ENCODE measurements at regions not wholly inside any gene's neighbourhood (a gene's known extent, or its start where the extent isn't known, plus 50 kb on each side); places are given as distances from the start of the nearest gene placed in this dataset.

GRCh38 chr6:22432060-22432459, 135.2 kb upstream of the PRL start:
- TF ChIP-seq USF1 (IDR thresholded peaks at IDR 0.05) (no peak), YY1 (IDR thresholded peaks at IDR 0.05; ENCODE audit: low read depth) (no peak), TAF1 (IDR thresholded peaks at IDR 0.05; ENCODE audit: low read depth) (no peak), ZBTB7A (IDR thresholded peaks at IDR 0.05; ENCODE audit: low read depth) (no peak), RAD21 (IDR thresholded peaks at IDR 0.05; ENCODE audit: low read depth) (no peak)

All from Ishikawa (cell line).